HG02973 (cell line): ENCODE measurements at regions not wholly inside any gene's neighbourhood (a gene's known extent, or its start where the extent isn't known, plus 50 kb on each side); places are given as distances from the start of the nearest gene placed in this dataset.

Experiments used
- ATAC-seq: cut with Tn5 transposase; IDR thresholded peaks from one replicate; pipeline ENCODE4 v1.9.1; 2021; ENCODE audit warnings: moderate library complexity; ENCODE audit not compliant: unreplicated experiment

DNA sequence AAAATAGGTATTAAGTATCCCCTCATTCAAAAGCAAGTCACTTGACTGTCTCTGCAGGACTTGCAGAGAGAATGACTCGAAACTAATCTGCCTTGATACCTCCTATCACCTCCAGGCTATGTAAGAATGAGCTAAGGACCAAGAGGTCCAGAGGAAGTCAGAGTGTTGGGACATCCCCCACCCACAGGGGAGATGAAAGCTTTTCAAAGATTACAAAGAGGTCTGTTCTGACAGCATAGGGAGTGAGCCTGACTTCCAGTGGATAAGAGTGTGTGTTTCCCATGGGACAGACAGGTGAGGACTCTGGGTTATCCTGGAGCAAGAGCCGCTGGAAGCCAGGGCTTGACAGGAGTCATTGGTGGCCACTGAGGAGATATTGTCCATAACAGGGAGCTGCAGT lies 85.0 kb upstream of the TACR1 start:
- no peak for ATAC-seq

DNA sequence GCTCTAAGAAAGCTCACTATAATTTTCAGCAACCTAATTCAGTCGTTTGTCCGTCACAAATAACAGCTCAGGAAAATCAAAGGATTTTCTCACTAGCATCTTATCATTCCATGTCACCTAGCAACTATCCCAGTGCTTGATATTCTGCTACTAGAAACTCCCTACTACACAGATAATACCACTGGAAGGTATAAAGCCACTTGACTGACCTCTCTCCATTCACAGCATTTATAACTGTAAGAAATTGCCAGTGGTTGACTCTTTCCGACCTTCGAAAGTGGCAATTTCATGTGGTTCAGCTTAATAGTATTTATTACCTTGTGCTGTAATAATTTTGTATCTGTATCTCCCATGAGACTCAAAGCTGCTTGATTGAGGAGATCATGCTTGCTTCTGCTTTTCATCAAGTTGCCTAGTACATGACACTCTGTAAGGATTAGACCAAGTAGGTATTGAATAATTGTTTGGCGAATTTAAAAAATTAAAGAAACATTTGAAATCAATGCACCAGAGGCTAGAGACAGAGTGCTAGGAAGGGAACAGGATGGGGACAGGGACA lies 79.6 kb upstream of the TACR1 start:
- ATAC-seq, result no peak

DNA sequence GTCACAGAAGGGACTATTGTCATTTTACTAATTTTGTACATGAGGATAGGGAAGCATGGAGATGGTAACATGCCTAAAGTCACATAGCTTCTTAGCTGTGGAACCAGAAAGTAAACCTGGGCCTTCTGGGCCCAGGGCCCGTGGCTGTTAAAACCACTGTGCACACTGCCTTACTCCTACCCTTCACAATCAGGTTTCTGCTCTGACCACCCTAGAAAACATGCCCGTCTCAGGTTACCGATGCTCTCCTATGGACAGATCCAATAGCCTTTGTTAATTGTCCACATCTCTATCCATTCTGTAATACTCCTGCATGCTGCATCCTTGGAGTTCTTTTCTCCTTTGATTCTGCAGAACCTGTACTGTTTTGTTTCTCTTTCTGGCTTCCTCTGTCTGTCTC lies 79.0 kb upstream of the TACR1 start:
- ATAC-seq, result no peak

DNA sequence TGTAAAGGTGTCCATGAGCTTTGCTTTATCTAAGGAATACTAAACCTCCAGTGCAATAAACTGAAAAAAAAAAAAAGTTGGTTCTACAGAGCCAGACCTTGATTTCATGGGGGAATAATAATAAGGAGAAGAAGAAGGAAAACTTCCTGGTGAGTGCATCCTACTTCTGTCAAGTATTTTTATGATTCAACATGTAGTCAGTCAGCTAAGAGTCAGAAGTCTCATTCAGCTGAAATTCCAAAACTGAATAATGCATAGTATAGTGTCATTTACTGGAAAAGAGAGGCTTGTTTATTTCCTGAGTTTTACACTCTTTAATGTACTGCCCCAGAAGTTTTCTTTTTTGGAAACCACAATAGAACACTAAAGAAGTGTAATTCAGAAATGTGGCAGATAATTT lies 77.8 kb upstream of the TACR1 start:
- no peak for ATAC-seq

DNA sequence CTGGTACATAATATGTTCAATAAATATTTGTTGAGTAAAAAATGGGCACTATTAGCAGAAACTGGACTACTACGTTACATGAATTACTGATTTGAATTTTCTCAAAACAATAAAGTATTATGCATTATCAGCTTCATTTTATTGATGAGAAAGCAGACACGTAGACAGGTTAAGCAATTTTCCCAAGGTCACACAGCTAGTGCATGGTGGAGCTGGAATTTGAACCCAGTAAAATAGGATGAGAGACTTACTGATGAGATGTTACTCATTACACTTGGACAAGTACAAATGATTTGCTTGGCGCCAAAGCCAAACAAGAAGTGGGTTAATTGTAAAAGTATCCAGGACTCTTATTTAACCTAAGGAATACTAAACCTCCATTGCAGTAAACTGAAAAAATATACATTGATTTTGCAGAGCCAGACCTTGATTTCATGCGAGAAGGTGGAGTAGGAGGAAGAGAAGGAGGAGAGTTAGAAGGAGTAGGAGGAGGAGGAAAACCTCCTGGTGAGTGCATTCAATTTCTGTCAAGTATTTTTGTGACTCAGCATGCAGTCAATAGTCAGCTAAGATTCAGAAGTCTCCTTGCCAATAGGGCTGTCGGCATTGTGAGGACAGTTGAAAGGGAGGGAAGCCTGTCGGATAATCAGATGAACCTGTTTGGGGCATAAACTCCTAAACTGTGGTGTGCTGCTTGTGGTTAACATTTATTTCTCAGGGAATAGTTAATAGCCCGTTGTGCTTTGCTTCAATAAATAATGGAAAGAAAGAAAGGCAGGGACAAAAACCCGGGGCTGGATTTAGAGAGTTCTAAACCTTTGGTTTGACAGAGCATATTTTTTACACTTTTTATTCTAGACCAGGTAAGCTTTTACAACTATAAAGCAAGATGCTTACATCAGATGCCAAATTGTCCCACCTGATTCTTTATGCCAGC lies 77.0 kb upstream of the TACR1 start:
- no peak for ATAC-seq

GRCh38 chr2:75274936-75275335 lies 75.6 kb upstream of the TACR1 start:
- ATAC-seq, result no peak

- ATAC-seq, result no peak
Measured at GRCh38 chr2:75268112-75268511, 68.8 kb upstream of the TACR1 start.

DNA sequence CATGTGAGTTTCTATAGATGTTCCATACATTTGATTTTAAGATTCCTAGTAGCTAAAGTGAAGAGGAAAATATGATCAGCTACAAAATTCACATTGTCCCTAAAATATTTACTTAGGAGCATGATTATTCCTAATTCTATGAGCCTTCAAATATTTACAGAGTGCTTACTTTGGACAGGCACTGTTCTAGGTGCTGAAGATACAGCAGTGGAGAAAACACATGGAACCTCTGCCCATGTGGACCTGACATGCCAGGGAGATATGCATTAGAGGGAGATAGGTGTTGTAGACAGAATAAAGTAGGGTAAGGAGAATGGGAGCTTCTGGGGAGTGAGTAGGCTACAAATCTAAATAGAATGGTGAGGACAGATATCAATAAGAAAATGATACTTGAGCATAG lies 62.6 kb upstream of the TACR1 start:
- no peak for ATAC-seq

DNA sequence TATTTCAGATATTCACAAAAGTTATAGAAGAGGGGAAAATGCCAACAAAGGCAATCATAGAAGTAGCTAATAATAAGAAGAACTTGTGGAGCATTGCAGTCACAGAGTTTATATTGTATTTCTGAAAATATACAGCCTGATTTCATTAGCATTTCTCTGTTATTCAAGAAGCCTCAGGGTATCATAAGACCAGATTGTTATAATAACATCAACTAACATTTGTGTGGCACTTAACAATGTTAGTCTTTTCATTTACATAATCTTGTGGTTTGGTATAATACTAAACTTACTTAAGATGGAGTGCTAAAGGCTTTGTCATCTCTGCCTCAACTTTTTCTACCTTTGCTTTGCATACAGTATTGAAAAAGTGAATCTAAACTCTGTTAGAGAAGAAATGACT lies 61.6 kb upstream of the TACR1 start:
- no peak for ATAC-seq

DNA sequence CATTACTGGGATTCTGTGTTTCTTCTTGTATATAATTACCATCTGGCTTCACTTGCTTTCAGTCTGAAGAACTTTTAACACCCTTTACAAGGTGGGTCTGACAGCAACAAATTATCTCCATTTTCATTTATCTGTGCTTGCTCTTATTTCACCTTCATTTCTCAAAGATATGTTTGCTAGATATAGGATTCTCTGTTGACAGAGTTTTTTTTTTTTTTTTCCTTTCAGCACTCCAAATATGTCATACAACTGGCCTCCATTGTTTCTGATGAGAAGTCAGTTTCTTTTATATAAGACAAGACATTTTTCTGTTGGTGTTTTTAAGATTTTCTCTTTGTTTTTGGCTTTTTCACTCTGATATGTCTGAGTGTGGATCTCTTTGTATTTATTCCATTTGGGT lies 59.3 kb upstream of the TACR1 start:
- no peak for ATAC-seq

DNA sequence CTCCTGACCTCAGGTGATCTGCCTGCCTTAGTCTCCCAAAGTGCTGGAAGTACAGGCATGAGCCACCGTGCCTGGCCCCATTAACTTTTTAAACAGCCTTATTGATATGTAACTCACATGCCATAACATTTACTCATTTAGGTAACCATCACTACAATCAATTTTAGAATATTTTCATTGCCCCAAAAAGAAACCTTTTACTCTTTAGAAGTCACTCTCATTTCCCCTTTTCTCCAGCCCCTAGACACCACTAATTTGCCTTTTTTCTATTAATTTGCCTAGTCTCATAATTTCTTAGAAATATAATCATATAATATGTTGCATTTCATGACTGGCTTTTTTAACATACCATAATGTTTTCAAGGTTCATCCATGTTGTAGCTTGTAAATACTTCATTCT lies 57.2 kb upstream of the TACR1 start:
- peak; percentile 48 for ATAC-seq

- ATAC-seq, result no peak
Measured at GRCh38 chr2:75253526-75253925, 54.2 kb upstream of the TACR1 start.

DNA sequence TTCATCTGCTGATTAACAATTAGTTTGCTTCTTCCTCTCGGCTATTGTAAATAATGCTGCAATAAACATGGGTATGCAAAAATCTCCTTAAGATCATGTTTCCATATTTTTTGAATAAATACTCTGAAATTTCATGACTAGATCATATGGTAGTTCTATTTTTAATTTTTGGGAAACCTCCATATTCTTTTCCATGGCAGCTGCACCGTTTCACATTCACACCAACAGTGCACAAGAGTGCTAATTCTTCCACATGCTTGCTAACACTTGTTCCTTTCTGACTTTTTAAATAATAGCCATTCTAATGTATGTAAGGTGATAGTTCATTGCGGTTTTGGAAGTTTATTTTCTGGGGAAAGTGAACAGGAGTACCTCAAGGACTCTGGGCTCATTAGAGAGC lies 52.6 kb upstream of the TACR1 start:
- no peak for ATAC-seq
